Stimulated activated CD8-positive, alpha-beta memory T cell treated with anti-CD3 and anti-CD28 coated beads, Interleukin-4, amount 100 ng/mL, for 1 hour (primary cell): ENCODE measurements at regions not wholly inside any gene's neighbourhood (a gene's known extent, or its start where the extent isn't known, plus 50 kb on each side); places are given as distances from the start of the nearest gene placed in this dataset.
"Not testable (repeated sequence)": the region's sequence is repeated elsewhere in the genome, so short reads cannot be mapped to it uniquely, and the experiment has no call there.

Experiments
- DNase-seq, 2 donors: peaks; one replicate each; pipeline ENCODE4 v3.0.0-alpha.2; 2020; ENCODE audit warnings: low read depth in 2 of 2, low spot score in 1 of 2

- no peak for DNase-seq
Measured at GRCh38 chr1:121443001-121443540, 258.3 kb downstream of the SRGAP2C start.

- DNase-seq: no peak
Measured at GRCh38 chr1:121444096-121444495, 259.3 kb downstream of the SRGAP2C start.

GRCh38 chr1:121445679-121446078 is 260.9 kb downstream of the SRGAP2C start:
- no peak for DNase-seq

- DNase-seq: not testable (repeated sequence)
Measured at GRCh38 chr1:121447280-121447923, 262.6 kb downstream of the SRGAP2C start.

GRCh38 chr1:121448064-121448463 is 263.3 kb downstream of the SRGAP2C start:
- DNase-seq: not testable (repeated sequence)

GRCh38 chr1:121448851-121449250 is 264.1 kb downstream of the SRGAP2C start:
- DNase-seq: no peak

- no peak for DNase-seq
Measured at GRCh38 chr1:121452484-121452883, 267.7 kb downstream of the SRGAP2C start.

- DNase-seq: no peak
Measured at GRCh38 chr1:121458291-121459048, 273.7 kb downstream of the SRGAP2C start.

- DNase-seq: no peak
Measured at GRCh38 chr1:121459235-121459634, 274.5 kb downstream of the SRGAP2C start.

- not testable (repeated sequence) for DNase-seq
Measured at GRCh38 chr1:121469395-121469794, 284.6 kb downstream of the SRGAP2C start.

GRCh38 chr1:121470401-121470800 is 285.6 kb downstream of the SRGAP2C start:
- not testable (repeated sequence) for DNase-seq

- DNase-seq: no peak
Measured at GRCh38 chr1:121471523-121471922, 286.7 kb downstream of the SRGAP2C start.

GRCh38 chr1:121472017-121472416 is 287.2 kb downstream of the SRGAP2C start:
- DNase-seq: no peak

GRCh38 chr1:121483234-121483633 is 298.5 kb downstream of the SRGAP2C start:
- DNase-seq: no peak

- no peak for DNase-seq
Measured at GRCh38 chr1:121483961-121484424, 299.2 kb downstream of the SRGAP2C start.

GRCh38 chr1:121494796-121495195 is 310.0 kb downstream of the SRGAP2C start:
- not testable (repeated sequence) for DNase-seq

GRCh38 chr1:121511455-121511854 is 326.7 kb downstream of the SRGAP2C start:
- not testable (repeated sequence) for DNase-seq

GRCh38 chr1:121511876-121512275 is 327.1 kb downstream of the SRGAP2C start:
- not testable (repeated sequence) for DNase-seq

- DNase-seq: no peak
Measured at GRCh38 chr1:121515235-121515634, 330.5 kb downstream of the SRGAP2C start.

- DNase-seq: no peak
Measured at GRCh38 chr1:121516234-121516967, 331.6 kb downstream of the SRGAP2C start.

GRCh38 chr1:121517586-121518230 is 332.9 kb downstream of the SRGAP2C start:
- no peak for DNase-seq
